ENCODE measurements at regions not wholly inside any gene's neighbourhood (a gene's known extent, or its start where the extent isn't known, plus 50 kb on each side); places are given as distances from the start of the nearest gene placed in this dataset.

- H3K4me3 ChIP-seq (ENCODE audit: low read depth, low read length): no peak overlapping the region
- no peak for DNase-seq (ENCODE audit: low read depth)
- TF ChIP-seq, protein P1, sequence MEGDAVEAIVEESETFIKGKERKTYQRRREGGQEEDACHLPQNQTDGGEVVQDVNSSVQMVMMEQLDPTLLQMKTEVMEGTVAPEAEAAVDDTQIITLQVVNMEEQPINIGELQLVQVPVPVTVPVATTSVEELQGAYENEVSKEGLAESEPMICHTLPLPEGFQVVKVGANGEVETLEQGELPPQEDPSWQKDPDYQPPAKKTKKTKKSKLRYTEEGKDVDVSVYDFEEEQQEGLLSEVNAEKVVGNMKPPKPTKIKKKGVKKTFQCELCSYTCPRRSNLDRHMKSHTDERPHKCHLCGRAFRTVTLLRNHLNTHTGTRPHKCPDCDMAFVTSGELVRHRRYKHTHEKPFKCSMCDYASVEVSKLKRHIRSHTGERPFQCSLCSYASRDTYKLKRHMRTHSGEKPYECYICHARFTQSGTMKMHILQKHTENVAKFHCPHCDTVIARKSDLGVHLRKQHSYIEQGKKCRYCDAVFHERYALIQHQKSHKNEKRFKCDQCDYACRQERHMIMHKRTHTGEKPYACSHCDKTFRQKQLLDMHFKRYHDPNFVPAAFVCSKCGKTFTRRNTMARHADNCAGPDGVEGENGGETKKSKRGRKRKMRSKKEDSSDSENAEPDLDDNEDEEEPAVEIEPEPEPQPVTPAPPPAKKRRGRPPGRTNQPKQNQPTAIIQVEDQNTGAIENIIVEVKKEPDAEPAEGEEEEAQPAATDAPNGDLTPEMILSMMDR (IDR thresholded peaks at IDR 0.05; ENCODE audit: insufficient read depth, low read length): no peak
Observed at GRCh38 chr17:13426991-13427390, 174.7 kb downstream of the HS3ST3A1 start.

GRCh38 chr17:13425390-13425789 is 176.3 kb downstream of the HS3ST3A1 start:
- H3K4me3 ChIP-seq (ENCODE audit: low read depth, low read length): no peak overlapping the region
- TF ChIP-seq, protein P1 (IDR thresholded peaks at IDR 0.05; ENCODE audit: insufficient read depth, low read length): no peak
- DNase-seq (ENCODE audit: low read depth): no peak

- no peak for DNase-seq (ENCODE audit: low read depth)
- TF ChIP-seq, protein P1 (IDR thresholded peaks at IDR 0.05; ENCODE audit: insufficient read depth, low read length): no peak
- H3K4me3 ChIP-seq (ENCODE audit: low read depth, low read length): no peak overlapping the region
Observed at GRCh38 chr17:13421581-13422130, 180.1 kb downstream of the HS3ST3A1 start.

DNA sequence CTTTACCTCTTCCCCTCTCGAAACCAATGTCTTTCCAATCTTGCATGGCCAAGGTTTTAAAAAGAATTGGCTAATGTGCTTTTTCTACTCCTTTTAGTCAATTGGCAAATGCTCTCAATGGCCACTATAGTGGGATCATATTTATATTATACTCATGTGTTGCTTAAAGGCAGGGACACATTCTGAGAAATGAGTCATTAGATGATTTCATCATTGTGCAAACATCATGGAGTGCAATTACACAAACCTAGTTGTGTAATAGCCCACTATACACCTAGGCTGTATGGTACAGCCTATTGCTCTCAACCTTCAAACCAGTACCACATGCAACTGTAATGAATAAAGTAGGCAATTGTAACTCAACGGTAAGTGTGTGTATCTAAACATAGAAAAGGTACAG is 180.9 kb downstream of the HS3ST3A1 start:
- peak; percentile 82 for DNase-seq (ENCODE audit: low read depth)

DNA sequence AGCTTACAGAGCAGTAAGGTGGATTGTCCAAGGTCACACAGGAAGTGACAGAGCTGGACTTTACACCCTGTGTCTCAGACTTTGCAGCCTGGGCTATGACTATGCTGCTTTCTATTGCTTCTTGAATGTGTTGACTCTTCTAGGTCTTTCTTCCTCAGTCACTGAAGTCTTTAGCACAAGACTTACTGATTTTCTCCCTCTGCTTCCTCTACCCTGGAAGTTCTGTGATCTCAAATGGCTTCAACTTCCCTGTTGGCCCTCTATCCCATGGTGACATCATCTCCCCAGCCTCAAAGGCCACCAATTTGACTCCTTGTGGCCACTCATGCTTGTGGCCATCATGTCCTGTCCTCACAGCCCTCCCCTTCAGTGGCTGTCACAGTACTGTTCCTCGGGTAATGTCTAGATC is 181.3 kb downstream of the HS3ST3A1 start:
- H3K4me3 ChIP-seq (ENCODE audit: low read depth, low read length): no peak overlapping the region
- DNase-seq (ENCODE audit: low read depth): no peak
- TF ChIP-seq, protein P1 (IDR thresholded peaks at IDR 0.05; ENCODE audit: insufficient read depth, low read length): no peak

More for the DNA sequence above, 180.9 kb downstream of the HS3ST3A1 start:
- TF ChIP-seq, protein P1 (IDR thresholded peaks at IDR 0.05; ENCODE audit: insufficient read depth, low read length): no peak
- H3K4me3 ChIP-seq (ENCODE audit: low read depth, low read length): no peak overlapping the region

- no peak overlapping the region for H3K4me3 ChIP-seq (ENCODE audit: low read depth, low read length)
- no peak for DNase-seq (ENCODE audit: low read depth)
- TF ChIP-seq, protein P1 (IDR thresholded peaks at IDR 0.05; ENCODE audit: insufficient read depth, low read length): no peak
Observed at GRCh38 chr17:13419676-13420075, 182.1 kb downstream of the HS3ST3A1 start.

DNA sequence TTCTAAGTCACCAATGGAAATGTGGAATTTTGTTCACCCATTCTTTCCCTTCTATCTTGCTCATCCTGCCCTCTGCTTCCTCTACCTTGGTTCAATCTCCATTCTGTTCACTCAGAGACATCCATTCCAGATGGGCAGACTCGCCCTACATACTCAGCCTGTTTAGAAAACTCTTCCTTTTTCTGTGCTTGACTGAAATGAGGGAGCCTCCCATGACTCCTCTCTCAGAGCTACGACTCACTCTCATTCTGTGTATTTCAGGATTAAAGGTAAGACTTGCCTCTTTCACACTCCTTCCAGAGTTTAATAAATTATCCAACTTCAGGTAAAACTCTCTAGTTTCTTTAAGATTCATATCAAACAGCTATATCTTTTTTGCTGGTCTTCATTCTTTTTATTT is 182.8 kb downstream of the HS3ST3A1 start:
- DNase-seq (ENCODE audit: low read depth): no peak
- TF ChIP-seq, protein P1 (IDR thresholded peaks at IDR 0.05; ENCODE audit: insufficient read depth, low read length): no peak
- H3K4me3 ChIP-seq (ENCODE audit: low read depth, low read length): no peak overlapping the region
